GM21367 (cell line): ENCODE measurements at regions not wholly inside any gene's neighbourhood (a gene's known extent, or its start where the extent isn't known, plus 50 kb on each side); places are given as distances from the start of the nearest gene placed in this dataset.
A peak's percentile ranks its signal among the peaks of the same experiment; 100 is the strongest.

Experiments
- ATAC-seq: cut with Tn5 transposase; IDR thresholded peaks from one replicate; pipeline ENCODE4 v1.9.1; 2021; ENCODE audit not compliant: unreplicated experiment

DNA sequence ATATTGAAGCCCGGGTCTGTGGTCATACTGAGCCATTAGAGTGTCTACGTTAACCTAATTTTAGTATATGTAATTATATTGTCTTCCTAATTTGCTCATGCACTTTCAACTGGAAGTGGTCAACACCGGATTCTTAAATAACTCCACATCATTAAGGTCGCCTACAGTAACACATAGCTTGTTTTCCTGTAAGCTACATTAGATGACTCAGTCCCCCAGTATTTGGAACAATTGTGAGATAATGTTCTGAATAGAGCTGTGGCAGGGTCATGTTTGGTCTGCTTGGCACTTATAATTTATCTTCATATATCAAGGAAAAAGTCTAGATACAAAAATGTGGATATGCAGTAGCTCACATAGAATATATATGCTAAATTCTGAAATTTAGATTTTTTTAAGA is 486.2 kb downstream of the IGSF11 start:
- no peak for ATAC-seq

DNA sequence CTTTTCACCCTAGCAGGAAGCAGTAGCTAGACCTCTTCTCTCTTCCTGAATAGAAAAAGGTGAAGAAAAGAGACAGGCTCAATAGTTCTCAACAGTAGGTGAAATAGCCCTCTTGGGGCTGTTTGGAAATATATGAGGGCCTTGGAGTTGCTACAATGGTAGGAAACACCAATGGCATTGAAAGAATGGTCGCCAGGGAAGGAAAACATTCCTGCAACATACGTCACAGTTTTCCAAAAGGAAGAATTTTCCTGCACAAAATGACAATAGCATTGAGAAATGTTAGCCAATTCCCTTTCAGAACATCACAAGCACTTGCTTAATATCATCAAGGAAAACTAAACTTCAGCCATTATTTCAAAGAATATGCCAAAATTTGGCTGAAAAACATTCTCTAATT is 484.5 kb downstream of the IGSF11 start:
- ATAC-seq: no peak

DNA sequence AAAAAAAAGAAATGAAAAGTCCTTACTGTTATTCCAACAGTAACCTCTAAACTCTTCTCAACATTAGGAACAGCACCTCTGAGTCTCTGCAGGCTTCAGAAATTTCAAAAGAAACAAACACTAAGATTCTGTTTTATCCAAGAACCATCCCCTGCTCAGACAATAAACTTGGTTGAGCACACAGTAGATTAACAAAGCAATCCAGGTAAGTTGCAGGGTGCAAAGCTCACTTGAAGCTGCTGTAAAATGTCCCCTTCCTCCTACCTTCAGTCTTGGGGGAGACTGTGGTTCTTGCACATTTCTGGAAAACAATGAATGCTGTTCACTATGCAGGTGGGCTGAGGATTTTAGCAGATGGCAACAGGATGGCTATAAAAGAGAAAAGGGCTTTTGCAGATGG is 484.1 kb downstream of the IGSF11 start:
- ATAC-seq: no peak

DNA sequence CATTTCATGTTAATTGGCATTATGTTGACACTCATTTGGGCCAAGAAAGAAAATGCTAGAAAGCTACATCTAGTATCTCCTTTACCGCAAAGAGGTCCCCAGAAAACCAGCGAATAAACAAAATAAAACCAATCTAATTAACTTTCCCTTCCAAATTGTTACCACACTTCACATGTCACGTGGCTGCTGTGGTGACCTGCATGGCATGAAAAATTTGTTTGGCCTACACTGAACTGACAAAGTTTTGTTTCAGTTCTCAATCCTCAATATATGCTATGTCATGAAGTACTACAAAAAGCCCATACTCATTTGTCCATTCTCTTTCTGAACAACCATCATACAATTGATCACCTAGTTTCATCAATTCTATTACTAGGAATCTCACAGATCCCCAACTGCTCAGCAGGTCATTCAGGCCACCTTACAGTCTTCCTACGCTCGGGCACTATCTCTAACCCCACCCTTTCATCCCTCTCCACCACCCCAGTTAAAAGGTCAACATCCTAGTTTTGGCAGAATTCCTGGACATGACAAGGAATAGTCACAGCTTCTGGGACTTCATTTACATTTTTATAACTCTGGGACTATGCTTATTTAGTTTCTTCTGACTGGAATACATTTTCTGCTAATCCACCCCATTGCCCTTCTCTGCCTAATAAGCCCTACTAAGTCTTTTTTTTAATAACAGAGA is 480.4 kb downstream of the IGSF11 start:
- ATAC-seq: no peak

DNA sequence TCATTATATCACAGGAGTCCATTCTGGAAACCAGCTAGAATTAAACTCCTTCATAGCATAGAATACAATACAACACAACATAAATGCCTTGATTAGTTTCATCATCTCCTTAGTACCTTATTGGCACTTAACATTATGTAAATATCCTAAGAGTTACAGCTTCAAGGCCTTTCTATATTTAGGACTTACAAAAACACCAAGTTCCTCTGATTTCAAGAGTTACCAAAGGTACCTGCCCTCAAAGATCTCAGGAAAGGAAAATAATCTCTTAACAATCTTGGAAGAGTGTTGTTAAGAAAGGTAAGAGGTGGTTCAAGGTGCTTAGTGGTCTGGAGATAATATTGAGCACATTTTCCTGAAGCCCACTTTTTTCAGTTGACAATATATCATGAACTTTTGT is 477.7 kb downstream of the IGSF11 start:
- ATAC-seq: no peak

DNA sequence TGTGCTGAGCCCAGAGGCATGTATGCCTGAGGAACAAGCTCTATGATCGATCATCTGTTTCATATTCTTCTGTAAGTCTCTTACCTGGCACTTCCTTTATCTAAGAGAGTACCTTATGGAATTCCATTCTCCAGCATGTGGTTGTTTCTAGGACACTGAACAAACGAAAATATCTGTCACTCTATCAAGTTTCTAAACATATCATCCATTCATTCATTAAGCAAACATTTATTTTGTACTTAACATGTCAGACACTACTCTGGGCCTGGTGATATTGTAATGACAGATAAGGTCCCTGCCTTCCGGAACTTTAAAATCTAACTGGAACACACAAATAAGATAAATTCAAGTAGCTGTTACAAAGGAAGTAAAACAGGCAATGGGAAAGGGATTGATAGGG is 477.1 kb downstream of the IGSF11 start:
- no peak for ATAC-seq

DNA sequence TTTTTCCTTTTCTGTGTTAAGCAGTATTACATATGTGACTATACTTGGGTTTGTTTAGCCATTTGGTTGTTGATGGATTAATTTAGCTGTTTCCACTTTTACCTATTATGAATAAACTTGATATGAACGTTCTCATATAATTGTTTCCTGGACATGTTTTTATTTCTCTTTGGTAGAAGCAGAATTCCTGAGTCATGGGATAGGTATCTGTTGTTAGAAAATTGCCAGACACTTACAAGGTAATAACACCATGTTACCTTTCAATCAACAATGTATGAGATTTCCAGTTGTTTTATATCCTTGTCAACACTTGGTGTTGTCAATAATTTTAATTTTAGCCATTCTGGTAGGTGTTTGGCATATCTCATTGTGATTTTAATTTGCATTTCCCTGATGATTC is 475.4 kb downstream of the IGSF11 start:
- no peak for ATAC-seq

DNA sequence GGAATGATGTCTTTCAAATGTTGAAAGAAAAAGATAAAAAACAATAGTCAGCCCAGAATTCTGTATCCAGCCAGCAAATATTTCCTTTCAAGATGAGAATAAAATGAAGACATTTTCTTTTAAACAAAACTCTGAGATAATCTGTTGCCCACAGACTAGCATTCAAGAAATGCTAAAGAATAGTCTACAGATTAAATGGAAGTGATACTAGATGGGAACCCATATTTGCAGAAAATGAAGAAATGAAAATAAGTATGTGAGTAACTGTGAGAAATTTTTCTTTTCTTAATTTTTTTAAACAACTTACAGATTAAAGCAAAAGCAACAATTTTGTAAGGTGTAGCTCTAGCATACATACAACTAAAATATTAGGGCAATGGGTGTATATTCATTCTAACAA is 469.8 kb downstream of the IGSF11 start:
- ATAC-seq: no peak

DNA sequence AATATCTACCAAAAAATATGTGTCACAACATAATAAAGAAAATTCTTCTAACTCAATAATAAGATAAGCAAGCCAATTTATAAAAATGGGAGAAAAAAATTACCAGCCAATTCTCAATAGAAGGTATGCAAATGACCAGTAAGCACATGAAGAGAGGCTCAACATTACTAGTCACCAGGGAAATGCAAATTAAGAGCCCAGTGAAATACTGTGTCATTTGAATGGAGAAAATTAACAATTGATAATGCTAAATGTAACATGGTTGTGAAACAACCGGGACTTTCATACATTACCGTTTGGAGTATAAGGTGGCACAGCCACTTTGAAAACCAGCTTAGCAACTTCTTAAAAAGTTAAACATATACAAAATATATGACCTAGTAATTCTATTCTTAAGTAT is 460.7 kb downstream of the IGSF11 start:
- ATAC-seq: no peak

DNA sequence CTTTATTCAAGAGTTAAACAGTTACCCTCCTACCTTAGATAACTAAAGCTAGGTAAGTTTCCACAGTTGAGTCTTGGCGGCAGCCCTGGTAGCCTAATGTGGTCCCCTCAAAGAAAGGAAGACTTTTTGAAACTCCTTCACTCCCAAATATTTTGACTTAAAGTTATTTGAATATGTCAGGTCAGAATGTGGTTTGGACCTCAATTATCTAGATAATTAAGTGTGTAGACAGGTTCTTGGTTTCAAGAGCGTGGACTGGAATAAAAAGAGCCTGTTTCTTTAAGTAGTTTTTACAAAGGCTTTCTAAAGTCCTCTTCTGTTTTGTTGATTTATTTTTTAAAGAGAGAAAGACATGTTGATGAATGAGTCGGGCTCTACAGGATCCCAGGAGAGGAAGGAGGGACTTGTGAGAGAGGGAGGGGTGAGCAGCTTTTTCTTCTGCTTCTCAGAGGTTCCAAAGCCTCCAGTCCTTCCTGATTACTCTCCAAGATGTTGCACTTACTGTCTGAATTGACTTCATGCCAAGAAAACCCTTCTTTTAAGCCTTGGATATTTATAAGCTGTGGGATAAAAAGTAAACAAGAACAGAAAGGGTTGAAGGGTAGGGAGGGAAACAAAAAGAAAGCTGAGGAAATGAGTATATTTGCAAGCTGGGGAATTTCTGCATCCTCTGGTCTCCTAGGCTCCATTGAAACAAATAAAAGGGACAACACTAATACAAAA is 457.4 kb downstream of the IGSF11 start:
- no peak for ATAC-seq

DNA sequence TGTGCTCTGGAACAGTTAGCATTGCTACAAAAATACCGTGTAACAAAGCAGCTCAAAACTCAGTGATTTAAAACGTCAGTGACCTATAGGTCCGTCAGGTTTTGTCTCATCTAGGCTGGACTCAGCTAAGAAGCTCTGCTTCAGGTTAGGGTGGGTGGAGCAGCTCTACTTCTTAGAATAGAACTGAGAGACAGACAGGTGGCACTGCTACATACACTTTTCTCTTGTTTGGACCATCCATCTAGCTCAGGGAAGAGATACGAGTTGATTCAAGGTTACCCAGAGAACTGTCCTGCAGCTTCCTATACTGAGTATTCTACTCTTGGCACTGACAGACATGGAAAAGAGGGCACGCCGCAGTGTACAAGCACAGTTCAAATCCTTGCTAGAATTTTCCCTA is 456.1 kb downstream of the IGSF11 start:
- ATAC-seq: no peak

DNA sequence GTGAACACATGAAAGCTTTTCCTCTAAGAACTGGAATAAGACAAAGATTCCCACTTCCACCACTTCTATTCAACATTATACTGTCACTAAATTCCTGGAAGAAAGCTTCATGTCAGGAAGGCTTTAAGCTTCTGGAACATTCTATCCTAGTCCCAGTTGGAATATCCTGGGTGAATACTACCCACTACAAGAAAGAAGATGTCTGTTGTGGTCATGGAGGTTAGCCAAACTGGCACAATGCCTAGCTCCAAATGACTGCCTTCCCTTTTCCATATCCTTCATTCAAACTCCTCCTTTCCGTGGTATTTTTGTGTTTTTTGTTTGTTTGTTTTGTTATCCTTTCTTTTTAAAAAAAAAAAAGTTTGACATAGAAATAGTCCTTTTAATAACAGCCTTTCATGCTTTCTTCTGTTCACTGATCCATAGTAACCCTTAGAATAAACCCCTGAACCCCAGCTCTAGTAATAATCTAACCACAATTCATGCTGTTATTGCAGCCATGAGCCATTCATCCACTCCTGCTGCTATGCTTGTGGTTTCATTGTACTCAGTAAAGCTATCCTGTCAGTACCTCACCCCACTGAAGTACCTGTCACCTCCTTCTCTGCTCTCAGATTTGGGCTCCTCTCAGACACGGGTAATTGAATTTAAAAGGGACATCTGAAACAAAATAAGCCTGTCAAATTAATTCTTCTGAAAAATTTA is 447.5 kb downstream of the IGSF11 start:
- ATAC-seq: no peak

DNA sequence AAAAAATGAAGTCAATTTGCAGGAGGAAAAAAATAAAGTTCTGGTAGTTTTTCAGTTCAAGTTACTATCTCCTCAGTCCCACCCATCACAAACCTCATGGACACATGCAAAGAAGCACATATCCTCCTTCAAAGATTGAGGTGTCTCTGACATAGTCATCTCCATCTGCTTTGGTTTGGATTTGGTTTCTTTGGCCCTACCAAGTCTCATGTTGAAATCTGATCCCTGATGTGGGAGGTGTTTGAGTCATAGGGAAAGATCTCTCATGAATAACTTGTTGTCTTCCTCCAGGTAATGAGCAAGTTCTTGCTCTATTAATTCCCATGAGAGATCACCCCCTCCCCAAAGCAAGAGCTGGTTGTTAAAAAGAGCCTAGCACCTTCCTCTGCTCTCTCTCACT is 446.8 kb downstream of the IGSF11 start:
- no peak for ATAC-seq

DNA sequence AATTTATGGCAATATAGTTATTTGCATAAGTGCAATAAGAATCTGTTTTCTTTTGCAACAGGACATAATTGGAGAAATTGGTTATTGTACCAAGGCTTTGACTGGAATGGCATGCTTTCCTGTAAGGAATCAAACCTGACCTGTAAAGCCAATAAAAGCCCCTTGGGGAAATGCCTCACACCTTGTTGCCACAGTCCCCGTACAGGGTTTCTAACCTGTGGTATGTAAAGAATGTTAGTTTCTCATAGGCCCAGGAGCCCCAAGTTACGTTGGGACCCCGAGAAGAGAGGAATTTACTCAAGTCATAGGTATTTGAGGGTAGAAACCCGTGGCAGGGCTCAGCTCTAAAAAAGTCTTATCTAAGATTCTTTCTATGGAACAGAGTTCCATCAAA is 441.4 kb downstream of the IGSF11 start:
- ATAC-seq: no peak

DNA sequence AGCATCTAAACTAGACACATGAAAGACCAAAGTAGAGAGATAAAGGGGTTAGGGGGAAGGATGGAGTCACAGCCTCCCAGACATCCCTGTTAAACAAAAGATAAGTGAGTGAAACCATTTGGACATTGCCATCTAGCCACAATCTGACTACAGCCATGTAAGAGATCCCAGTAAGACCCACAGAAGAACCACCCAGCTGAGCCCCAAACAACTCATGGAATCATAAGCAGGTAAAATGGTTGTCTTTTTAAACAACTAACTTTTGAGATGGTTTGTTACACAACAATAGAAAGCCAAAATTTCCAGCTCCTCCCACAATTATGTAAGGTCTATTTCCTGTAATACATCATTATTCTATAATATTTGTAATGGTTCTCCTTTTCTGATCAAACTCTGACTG is 437.5 kb downstream of the IGSF11 start:
- no peak for ATAC-seq

DNA sequence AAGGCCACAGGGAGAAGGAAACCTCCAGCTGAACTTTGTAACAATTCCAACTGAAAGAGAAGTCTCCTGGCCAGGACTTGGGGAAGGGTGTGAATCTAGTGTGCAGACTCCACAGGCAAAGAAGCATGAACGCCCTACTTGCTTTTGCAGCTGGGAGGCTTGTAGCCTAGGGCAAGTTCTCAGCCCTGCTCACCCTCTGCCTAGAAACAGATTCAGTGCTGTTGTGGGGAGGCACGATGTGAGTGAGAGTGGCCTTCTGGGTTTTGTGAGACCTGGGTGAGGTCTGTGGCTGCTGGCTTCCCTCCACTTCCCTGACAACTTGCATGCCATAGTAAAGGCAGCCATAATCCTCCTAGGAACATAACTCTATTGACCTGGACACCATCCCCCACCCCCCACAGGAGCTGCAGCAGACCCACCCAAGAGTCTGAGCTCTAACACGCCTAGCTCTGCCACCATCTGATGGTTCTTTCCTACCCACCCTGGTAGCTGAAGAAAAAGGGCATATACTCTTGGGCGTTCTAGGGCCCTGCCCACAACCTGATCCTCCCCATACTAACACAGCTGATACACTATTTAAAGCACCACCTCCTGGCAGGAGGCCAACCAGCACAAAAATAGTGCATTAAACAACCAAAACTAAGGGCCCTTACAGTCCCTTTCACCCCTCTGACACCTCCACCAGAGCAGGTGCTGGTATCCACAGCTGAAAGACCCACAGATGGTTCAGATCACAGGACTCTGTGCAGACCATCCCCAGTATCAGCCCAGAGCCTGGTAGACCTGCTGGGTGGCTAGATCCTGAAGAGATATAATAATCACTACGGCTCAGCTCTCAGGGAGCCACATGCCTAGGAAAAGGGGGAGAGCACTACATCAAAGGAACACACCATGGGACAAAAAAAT is 426.5 kb downstream of the IGSF11 start:
- no peak for ATAC-seq

DNA sequence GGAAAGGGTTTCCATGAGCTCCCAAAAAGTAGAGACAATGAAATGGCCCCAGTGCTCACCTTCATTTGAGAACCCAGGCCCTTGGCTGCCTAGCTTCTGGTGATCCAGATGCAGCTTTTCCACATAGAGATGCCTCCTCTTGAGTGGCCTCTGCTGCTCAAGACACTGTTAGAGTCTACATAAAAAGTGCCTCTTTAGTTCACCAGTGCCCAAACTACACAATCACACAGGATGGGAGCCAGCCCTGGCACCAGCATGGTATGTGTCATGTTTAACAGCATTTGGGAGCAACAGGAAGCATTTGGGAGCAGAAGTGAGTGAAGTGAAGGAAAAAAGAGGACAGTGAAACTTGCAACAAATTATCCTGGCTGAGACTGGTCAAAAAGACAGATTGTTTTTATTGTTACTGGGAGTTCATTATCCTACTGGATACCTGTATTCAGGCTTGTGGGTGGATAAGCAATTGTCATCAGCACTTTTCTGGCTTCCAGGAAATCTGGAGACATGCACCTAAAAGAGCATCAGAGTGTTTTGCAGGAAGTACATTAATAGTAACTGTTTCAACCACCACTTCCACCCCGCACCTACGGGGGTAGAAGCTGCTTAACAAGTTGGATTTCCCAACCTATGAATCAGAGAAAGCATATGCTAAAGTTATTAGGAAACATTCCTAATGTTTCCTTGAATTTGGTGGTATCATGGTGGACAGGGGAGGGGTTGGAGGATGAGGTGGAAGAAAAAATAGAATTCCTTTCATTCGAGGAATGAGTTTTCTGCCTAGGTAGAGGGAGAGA is 416.2 kb downstream of the IGSF11 start:
- no peak for ATAC-seq

DNA sequence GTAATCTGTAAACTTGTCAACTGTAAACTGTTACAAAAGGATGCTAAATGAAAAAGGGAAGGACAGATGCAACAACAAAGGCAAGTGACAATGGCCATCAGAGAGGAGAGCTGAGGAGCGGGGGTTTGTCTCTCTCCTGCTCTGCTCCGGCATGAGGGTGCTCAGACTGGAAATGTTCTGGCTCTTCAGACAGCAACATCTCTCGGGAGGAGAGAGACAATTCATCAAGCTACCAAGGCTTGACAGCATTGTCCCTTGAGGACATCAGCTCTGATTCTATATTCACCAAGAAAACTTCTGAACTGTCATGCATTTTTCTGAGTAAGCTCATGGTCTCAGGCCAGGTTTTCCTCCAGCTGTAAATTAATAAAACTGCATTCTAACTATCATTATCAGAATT is 408.2 kb downstream of the IGSF11 start:
- ATAC-seq: no peak

DNA sequence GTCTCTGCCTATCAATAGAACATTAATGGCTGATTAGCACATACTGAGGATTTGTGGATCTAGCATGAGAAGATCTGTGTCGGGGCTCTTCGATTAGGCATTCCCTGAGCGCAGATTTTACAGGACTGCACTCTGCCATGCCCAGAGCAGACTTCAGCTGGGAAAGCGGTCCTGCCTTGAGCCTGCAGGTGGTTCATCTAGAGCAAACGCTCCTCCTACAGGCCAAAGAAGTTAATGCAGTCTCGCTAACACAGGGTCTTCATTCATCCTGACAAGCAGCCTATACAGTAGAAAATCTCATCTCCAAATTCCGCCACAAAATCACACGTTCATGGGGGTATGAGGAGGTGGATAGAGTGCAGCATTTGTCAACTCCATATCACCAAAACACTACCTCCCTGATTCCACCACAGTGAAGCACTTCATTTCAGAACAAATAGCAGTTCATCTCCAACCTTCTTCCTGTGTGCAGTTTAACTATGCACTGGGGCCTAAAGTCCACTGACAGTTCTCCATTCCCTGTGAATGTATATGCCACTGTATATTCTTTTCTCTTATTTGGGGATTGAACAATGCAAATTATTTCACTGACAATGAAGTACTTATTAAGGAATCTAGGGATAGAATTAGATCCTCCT is 405.8 kb downstream of the IGSF11 start:
- peak; percentile 97 for ATAC-seq

DNA sequence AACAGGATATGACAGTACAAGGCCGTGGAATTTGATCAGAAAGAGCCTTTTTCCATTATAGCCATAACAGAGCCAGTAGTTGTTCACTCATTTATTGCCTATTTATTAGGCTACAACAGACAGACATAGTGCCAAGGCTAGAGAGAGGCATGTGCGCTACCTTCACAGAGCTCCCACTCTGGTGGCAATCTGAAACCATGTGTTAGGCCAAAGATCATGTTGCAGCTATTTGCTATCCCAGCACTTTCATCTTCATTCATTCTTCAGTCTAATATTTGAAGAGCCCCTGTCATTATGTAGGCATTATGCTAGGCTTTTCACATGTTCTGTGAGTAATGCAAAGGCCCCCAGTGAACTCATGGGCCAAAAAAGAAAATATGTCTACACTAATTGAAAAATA is 404.8 kb downstream of the IGSF11 start:
- ATAC-seq: no peak
